Glutamatergic neuron (in vitro differentiated cells): ENCODE measurements at regions not wholly inside any gene's neighbourhood (a gene's known extent, or its start where the extent isn't known, plus 50 kb on each side); places are given as distances from the start of the nearest gene placed in this dataset.
"Not testable (repeated sequence)": the region's sequence is repeated elsewhere in the genome, so short reads cannot be mapped to it uniquely, and the experiment has no call there.

Source experiments
- DNase-seq: peaks from one replicate; pipeline ENCODE4 v3.0.0; 2022
- H3K27ac Mint-ChIP-seq: one replicate; pipeline ENCODE4 v1.8.0; 2020; ENCODE audit warnings: mild to moderate bottlenecking, mixed read lengths, inconsistent platforms; ENCODE audit not compliant: unreplicated experiment
- H3K27me3 Mint-ChIP-seq: one replicate; pipeline ENCODE4 v1.8.0; 2020; ENCODE audit warnings: mild to moderate bottlenecking, moderate library complexity, mixed read lengths, inconsistent platforms; ENCODE audit not compliant: unreplicated experiment
- H3K36me3 Mint-ChIP-seq: one replicate; pipeline ENCODE4 v1.8.0; 2020; ENCODE audit warnings: mild to moderate bottlenecking, mixed read lengths, inconsistent platforms; ENCODE audit not compliant: unreplicated experiment
- H3K4me1 Mint-ChIP-seq: one replicate; pipeline ENCODE4 v1.8.0; 2020; ENCODE audit warnings: mild to moderate bottlenecking, low read depth, mixed read lengths, inconsistent platforms; ENCODE audit not compliant: unreplicated experiment
- H3K4me3 Mint-ChIP-seq: one replicate; pipeline ENCODE4 v1.8.0; 2020; ENCODE audit warnings: mild to moderate bottlenecking, mixed read lengths, inconsistent platforms; ENCODE audit not compliant: unreplicated experiment
- H3K9me3 Mint-ChIP-seq: one replicate; pipeline ENCODE4 v1.8.0; 2020; ENCODE audit warnings: mild to moderate bottlenecking, moderate library complexity, mixed read lengths, inconsistent platforms; ENCODE audit not compliant: unreplicated experiment
- CTCF ChIP-seq: fragments of 200-600 bp; sonication (generic); IDR thresholded peaks from one replicate; pipeline ENCODE4 v1.5.0; 2021; ENCODE audit not compliant: partially characterized antibody, unreplicated experiment

- peaks cover under 1% of the 10 kb centered on the region for H3K27me3 Mint-ChIP-seq
- H3K4me3 Mint-ChIP-seq, result no peak overlapping the region
- no peak overlapping the region for H3K27ac Mint-ChIP-seq
- H3K36me3 Mint-ChIP-seq, result peaks cover 1% of the 10 kb centered on the region
- no peaks in the 10 kb centered on the region for H3K9me3 Mint-ChIP-seq
- no peak for DNase-seq
- H3K4me1 Mint-ChIP-seq, result peaks cover 4% of the 10 kb centered on the region
- TF ChIP-seq CTCF, result no peak
Observed at GRCh38 chr1:844472-845026, 79.2 kb upstream of the SAMD11 start.

- not testable (repeated sequence) for H3K9me3 Mint-ChIP-seq, DNase-seq, H3K27me3 Mint-ChIP-seq, H3K36me3 Mint-ChIP-seq, H3K4me3 Mint-ChIP-seq, H3K27ac Mint-ChIP-seq, H3K4me1 Mint-ChIP-seq
Observed at GRCh38 chr1:845641-846040, 78.1 kb upstream of the SAMD11 start.

GRCh38 chr1:849873-850272 lies 73.8 kb upstream of the SAMD11 start:
- not testable (repeated sequence) for H3K4me3 Mint-ChIP-seq, DNase-seq, H3K4me1 Mint-ChIP-seq, H3K9me3 Mint-ChIP-seq, H3K27ac Mint-ChIP-seq, H3K27me3 Mint-ChIP-seq, H3K36me3 Mint-ChIP-seq

- not testable (repeated sequence) for H3K4me3 Mint-ChIP-seq, H3K4me1 Mint-ChIP-seq, H3K36me3 Mint-ChIP-seq, H3K27me3 Mint-ChIP-seq, DNase-seq, H3K27ac Mint-ChIP-seq, H3K9me3 Mint-ChIP-seq
Observed at GRCh38 chr1:850318-850717, 73.4 kb upstream of the SAMD11 start.

GRCh38 chr1:851398-851797 lies 72.3 kb upstream of the SAMD11 start:
- not testable (repeated sequence) for H3K9me3 Mint-ChIP-seq, H3K4me1 Mint-ChIP-seq, H3K27me3 Mint-ChIP-seq, H3K4me3 Mint-ChIP-seq, H3K27ac Mint-ChIP-seq, H3K36me3 Mint-ChIP-seq, DNase-seq

GRCh38 chr1:851841-852240 lies 71.9 kb upstream of the SAMD11 start:
- H3K4me1 Mint-ChIP-seq, H3K27ac Mint-ChIP-seq, H3K9me3 Mint-ChIP-seq, DNase-seq, H3K36me3 Mint-ChIP-seq, H3K27me3 Mint-ChIP-seq: not testable (repeated sequence)
- H3K4me3 Mint-ChIP-seq, result peak overlapping the region; percentile 38

GRCh38 chr1:855202-855981 lies 68.3 kb upstream of the SAMD11 start:
- H3K27ac Mint-ChIP-seq, H3K4me1 Mint-ChIP-seq, H3K36me3 Mint-ChIP-seq, H3K9me3 Mint-ChIP-seq, H3K27me3 Mint-ChIP-seq, DNase-seq, H3K4me3 Mint-ChIP-seq: not testable (repeated sequence)

- not testable (repeated sequence) for H3K27ac Mint-ChIP-seq, H3K27me3 Mint-ChIP-seq, H3K36me3 Mint-ChIP-seq, H3K9me3 Mint-ChIP-seq, H3K4me1 Mint-ChIP-seq, H3K4me3 Mint-ChIP-seq, DNase-seq
Observed at GRCh38 chr1:856541-857057, 67.1 kb upstream of the SAMD11 start.

GRCh38 chr1:857926-858648 lies 65.6 kb upstream of the SAMD11 start:
- H3K27ac Mint-ChIP-seq, result peak overlapping the region; percentile 48

GRCh38 chr1:858649-859041 lies 65.1 kb upstream of the SAMD11 start:
- H3K27me3 Mint-ChIP-seq, H3K4me3 Mint-ChIP-seq, DNase-seq, H3K27ac Mint-ChIP-seq, H3K36me3 Mint-ChIP-seq, H3K9me3 Mint-ChIP-seq, H3K4me1 Mint-ChIP-seq: not testable (repeated sequence)

More at GRCh38 chr1:857926-858648, 65.6 kb upstream of the SAMD11 start:
- H3K4me3 Mint-ChIP-seq, H3K9me3 Mint-ChIP-seq, H3K27me3 Mint-ChIP-seq, H3K4me1 Mint-ChIP-seq, H3K36me3 Mint-ChIP-seq, DNase-seq: not testable (repeated sequence)

GRCh38 chr1:860941-861340 lies 62.8 kb upstream of the SAMD11 start:
- not testable (repeated sequence) for H3K4me3 Mint-ChIP-seq, DNase-seq, H3K27ac Mint-ChIP-seq, H3K4me1 Mint-ChIP-seq, H3K27me3 Mint-ChIP-seq, H3K9me3 Mint-ChIP-seq, H3K36me3 Mint-ChIP-seq
